Endothelial cell of umbilical vein (primary cell): ENCODE measurements at regions not wholly inside any gene's neighbourhood (a gene's known extent, or its start where the extent isn't known, plus 50 kb on each side); places are given as distances from the start of the nearest gene placed in this dataset.

ENCODE experiments used
- EZH2 ChIP-seq: IDR thresholded peaks from 2 replicates; pipeline ENCODE4 v1.6.1; 2012; ENCODE audit warnings: borderline replicate concordance, low read depth, mild to moderate bottlenecking, moderate library complexity, low read length, inconsistent platforms; ENCODE audit not compliant: severe bottlenecking
- JUN ChIP-seq: IDR thresholded peaks from 2 replicates; pipeline ENCODE4 v1.6.1; 2011; ENCODE audit warnings: borderline replicate concordance, low read depth; ENCODE audit not compliant: insufficient read length, insufficient read depth
- MYC ChIP-seq: IDR thresholded peaks from one replicate; pipeline ENCODE4 v1.6.1; 2011; ENCODE audit warnings: mild to moderate bottlenecking, low read depth, low read length
- POLR2A ChIP-seq: IDR thresholded peaks from 2 replicates; pipeline ENCODE4 v1.6.1; 2012; ENCODE audit warnings: low read depth, mild to moderate bottlenecking, control low read depth, low read length
- POLR2AphosphoS5 ChIP-seq: IDR thresholded peaks from 2 replicates; pipeline ENCODE4 v1.6.1; 2012; ENCODE audit warnings: low read depth, mild to moderate bottlenecking, control low read depth, low read length, moderate library complexity; ENCODE audit not compliant: insufficient read depth
- TF ChIP-seq, protein P1 (sequence below), 2 donors: IDR thresholded peaks; 1 replicate in 1 of 2; 2 replicates in 1 of 2; pipeline ENCODE4 v1.5.1; 2011; ENCODE audit warnings: low read length in 2 of 2, mild to moderate bottlenecking in 2 of 2, moderate library complexity in 2 of 2, control low read depth in 1 of 2, inconsistent platforms in 1 of 2, low read depth in 1 of 2; ENCODE audit not compliant: insufficient read depth in 1 of 2; ENCODE audit errors: extremely low read depth in 1 of 2

DNA sequence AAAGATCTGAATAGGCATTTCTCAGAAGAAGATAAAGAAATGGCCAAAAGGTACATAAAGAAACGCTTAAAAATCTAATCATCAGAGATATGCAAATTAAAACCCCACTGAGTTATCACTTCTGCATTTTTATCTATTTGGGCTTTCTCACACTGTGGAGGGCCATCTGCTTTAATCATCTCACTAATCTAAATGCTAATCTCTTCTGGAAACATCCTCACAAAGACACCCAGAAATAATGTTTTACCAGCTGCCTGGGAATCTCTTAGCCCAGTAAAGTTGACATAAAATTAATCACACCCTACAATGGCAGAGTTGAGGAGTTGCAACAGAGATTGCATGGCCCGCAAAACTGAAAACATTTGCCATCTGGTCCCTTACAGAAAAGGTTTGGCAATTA lies 407.9 kb upstream of the CYLC2 start:
- TF ChIP-seq EZH2: no peak
- TF ChIP-seq, protein P1, sequence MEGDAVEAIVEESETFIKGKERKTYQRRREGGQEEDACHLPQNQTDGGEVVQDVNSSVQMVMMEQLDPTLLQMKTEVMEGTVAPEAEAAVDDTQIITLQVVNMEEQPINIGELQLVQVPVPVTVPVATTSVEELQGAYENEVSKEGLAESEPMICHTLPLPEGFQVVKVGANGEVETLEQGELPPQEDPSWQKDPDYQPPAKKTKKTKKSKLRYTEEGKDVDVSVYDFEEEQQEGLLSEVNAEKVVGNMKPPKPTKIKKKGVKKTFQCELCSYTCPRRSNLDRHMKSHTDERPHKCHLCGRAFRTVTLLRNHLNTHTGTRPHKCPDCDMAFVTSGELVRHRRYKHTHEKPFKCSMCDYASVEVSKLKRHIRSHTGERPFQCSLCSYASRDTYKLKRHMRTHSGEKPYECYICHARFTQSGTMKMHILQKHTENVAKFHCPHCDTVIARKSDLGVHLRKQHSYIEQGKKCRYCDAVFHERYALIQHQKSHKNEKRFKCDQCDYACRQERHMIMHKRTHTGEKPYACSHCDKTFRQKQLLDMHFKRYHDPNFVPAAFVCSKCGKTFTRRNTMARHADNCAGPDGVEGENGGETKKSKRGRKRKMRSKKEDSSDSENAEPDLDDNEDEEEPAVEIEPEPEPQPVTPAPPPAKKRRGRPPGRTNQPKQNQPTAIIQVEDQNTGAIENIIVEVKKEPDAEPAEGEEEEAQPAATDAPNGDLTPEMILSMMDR (IDR thresholded peaks at IDR 0.05; ENCODE audit: extremely low read depth in 1 of 2, insufficient read depth in 1 of 2, low read depth in 1 of 2, low read length in 2 of 2): no peak
- TF ChIP-seq POLR2A: no peak
- no peak for TF ChIP-seq POLR2AphosphoS5
- TF ChIP-seq JUN: no peak
- TF ChIP-seq MYC: no peak
